Neural crest cell (in vitro differentiated cells): ENCODE measurements at regions not wholly inside any gene's neighbourhood (a gene's known extent, or its start where the extent isn't known, plus 50 kb on each side); places are given as distances from the start of the nearest gene placed in this dataset.
"Not testable (repeated sequence)": the region's sequence is repeated elsewhere in the genome, so short reads cannot be mapped to it uniquely, and the experiment has no call there.

Source experiments
- DNase-seq: peaks from one replicate; pipeline ENCODE4 v3.0.0; 2021; ENCODE audit warnings: low read depth, mixed read lengths, low spot score
- H3K27ac Mint-ChIP-seq: one replicate; pipeline ENCODE4 v1.8.0; 2021; ENCODE audit warnings: mild to moderate bottlenecking, mixed read lengths; ENCODE audit not compliant: unreplicated experiment
- H3K27me3 Mint-ChIP-seq: 2 replicates; pipeline ENCODE4 v1.8.0; 2021; ENCODE audit warnings: low read depth, mild to moderate bottlenecking, mixed read lengths
- H3K36me3 Mint-ChIP-seq: 2 replicates; pipeline ENCODE4 v1.8.0; 2021; ENCODE audit warnings: low read depth, mild to moderate bottlenecking, mixed read lengths
- H3K4me1 Mint-ChIP-seq: 2 replicates; pipeline ENCODE4 v1.8.0; 2021; ENCODE audit warnings: mixed read lengths
- H3K4me3 Mint-ChIP-seq: one replicate; pipeline ENCODE4 v1.8.0; 2021; ENCODE audit warnings: mild to moderate bottlenecking, mixed read lengths
- H3K9me3 Mint-ChIP-seq: 2 replicates; pipeline ENCODE4 v1.8.0; 2021; ENCODE audit warnings: mixed read lengths
- CTCF ChIP-seq: fragments of 200-600 bp; sonication (generic); conservative IDR thresholded peaks from 2 replicates; pipeline ENCODE4 v1.5.0; 2021; ENCODE audit warnings: antibody characterized with exemption, mild to moderate bottlenecking

- Mint-ChIP-seq H3K4me1 (no peaks in the 10 kb centered on the region), H3K27ac (no peak overlapping the region), H3K4me3 (no peak overlapping the region), H3K36me3 (no peaks in the 10 kb centered on the region), H3K9me3 (no peaks in the 10 kb centered on the region), H3K27me3 (no peaks in the 10 kb centered on the region)
- no peak for DNase-seq
- TF ChIP-seq CTCF = no peak
These were observed 58.1 kb upstream of the HSPB3 start for GRCh38 chr5:54397420-54397819.

- H3K4me3 Mint-ChIP-seq, H3K9me3 Mint-ChIP-seq: not testable (repeated sequence)
These were observed 62.5 kb upstream of the HSPB3 start for GRCh38 chr5:54393007-54393406.

GRCh38 chr5:54390539-54391031 is 64.9 kb upstream of the HSPB3 start:
- no peaks in the 10 kb centered on the region for H3K9me3 Mint-ChIP-seq
- no peak overlapping the region for H3K4me3 Mint-ChIP-seq
- no peaks in the 10 kb centered on the region for H3K36me3 Mint-ChIP-seq
- no peak for TF ChIP-seq CTCF
- DNase-seq = no peak
- H3K27me3 Mint-ChIP-seq = no peaks in the 10 kb centered on the region
- H3K27ac Mint-ChIP-seq = no peak overlapping the region
- peaks cover 20% of the 10 kb centered on the region for H3K4me1 Mint-ChIP-seq

More at GRCh38 chr5:54393007-54393406, 62.5 kb upstream of the HSPB3 start:
- not testable (repeated sequence) for DNase-seq, H3K27me3 Mint-ChIP-seq, H3K4me1 Mint-ChIP-seq, H3K27ac Mint-ChIP-seq, H3K36me3 Mint-ChIP-seq

GRCh38 chr5:54390015-54390414 is 65.5 kb upstream of the HSPB3 start:
- no peaks in the 10 kb centered on the region for H3K36me3 Mint-ChIP-seq
- no peak overlapping the region for H3K4me3 Mint-ChIP-seq
- no peak for DNase-seq
- H3K4me1 Mint-ChIP-seq = peaks cover 20% of the 10 kb centered on the region
- no peak overlapping the region for H3K27ac Mint-ChIP-seq
- H3K27me3 Mint-ChIP-seq = no peaks in the 10 kb centered on the region
- no peaks in the 10 kb centered on the region for H3K9me3 Mint-ChIP-seq
- TF ChIP-seq CTCF = no peak

GRCh38 chr5:54389399-54389798 is 66.1 kb upstream of the HSPB3 start:
- H3K27ac Mint-ChIP-seq, H3K4me3 Mint-ChIP-seq, DNase-seq, H3K9me3 Mint-ChIP-seq, H3K36me3 Mint-ChIP-seq, H3K27me3 Mint-ChIP-seq: not testable (repeated sequence)
- peaks cover 20% of the 10 kb centered on the region for H3K4me1 Mint-ChIP-seq

- no peak overlapping the region for H3K4me3 Mint-ChIP-seq
- peaks cover 20% of the 10 kb centered on the region for H3K4me1 Mint-ChIP-seq
- DNase-seq = no peak
- H3K27me3 Mint-ChIP-seq = no peaks in the 10 kb centered on the region
- H3K9me3 Mint-ChIP-seq = no peaks in the 10 kb centered on the region
- no peak overlapping the region for H3K27ac Mint-ChIP-seq
- no peaks in the 10 kb centered on the region for H3K36me3 Mint-ChIP-seq
- TF ChIP-seq CTCF = no peak
These were observed 66.7 kb upstream of the HSPB3 start for GRCh38 chr5:54388811-54389210.

GRCh38 chr5:54388409-54388808 is 67.1 kb upstream of the HSPB3 start:
- Mint-ChIP-seq H3K4me3 (no peak overlapping the region), H3K9me3 (no peaks in the 10 kb centered on the region), H3K4me1 (peaks cover 20% of the 10 kb centered on the region), H3K27ac (no peak overlapping the region), H3K36me3 (no peaks in the 10 kb centered on the region), H3K27me3 (no peaks in the 10 kb centered on the region)
- no peak for DNase-seq
- no peak for TF ChIP-seq CTCF
